GM12892 (cell line): ENCODE measurements at regions not wholly inside any gene's neighbourhood (a gene's known extent, or its start where the extent isn't known, plus 50 kb on each side); places are given as distances from the start of the nearest gene placed in this dataset.
"Not testable (repeated sequence)": the region's sequence is repeated elsewhere in the genome, so short reads cannot be mapped to it uniquely, and the experiment has no call there.

Experiments used
- POLR2A ChIP-seq: IDR thresholded peaks from 2 replicates; pipeline ENCODE4 v1.6.1; 2011; ENCODE audit warnings: low read depth, low read length, control low read depth
- POLR2AphosphoS5 ChIP-seq: IDR thresholded peaks from 2 replicates; pipeline ENCODE4 v1.6.1; 2011; ENCODE audit warnings: low read depth, low read length, control low read depth
- TAF1 ChIP-seq: IDR thresholded peaks from 2 replicates; pipeline ENCODE4 v1.6.1; 2011; ENCODE audit warnings: low read depth, mild to moderate bottlenecking, control low read depth, low read length, borderline replicate concordance

DNA sequence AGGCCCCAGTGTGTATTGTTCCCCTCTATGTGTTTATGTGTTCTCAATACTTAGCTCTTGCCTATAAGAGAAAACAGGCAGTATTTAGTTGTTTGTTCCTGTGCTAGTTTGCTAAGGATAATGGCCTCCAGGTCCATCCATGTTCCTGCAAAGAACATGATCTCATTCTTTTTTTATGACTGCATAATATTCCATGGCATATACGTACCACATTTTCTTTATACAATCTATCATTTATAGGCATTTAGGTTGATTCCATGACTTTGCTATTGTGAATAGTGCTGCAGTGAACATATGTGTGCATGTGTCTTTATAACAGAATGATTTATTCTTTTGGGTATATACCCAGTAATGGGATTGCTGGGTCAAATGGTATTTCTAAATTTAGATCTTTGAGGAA, 301.6 kb downstream of the PTGER3 start:
- not testable (repeated sequence) for TF ChIP-seq POLR2A, POLR2AphosphoS5, TAF1
